SK-N-SH (cell line): ENCODE measurements at regions not wholly inside any gene's neighbourhood (a gene's known extent, or its start where the extent isn't known, plus 50 kb on each side); places are given as distances from the start of the nearest gene placed in this dataset.

Source experiments
- CTCF ChIA-PET: fragments of 300-600, 350-600 bp; formaldehyde crosslinking; extraction: SDS; loops from one replicate; lab custom pipeline; 2021; lab: Yijun Ruan, JAX
- POLR2A ChIA-PET: fragments of 350-600 bp; sonication (Branson Sonifier 250); formaldehyde crosslinking; extraction: SDS; loops from one replicate; lab custom pipeline; 2020; ENCODE audit warnings: antibody characterized with exemption, inconsistent platforms; lab: Yijun Ruan, JAX
- DNase-seq: peaks from one replicate; pipeline ENCODE4 v3.0.0; 2012
- H2AFZ ChIP-seq: fragments of 200-600 bp; sonication (generic); 2 replicates; pipeline ENCODE4 v1.8.1; 2016; ENCODE audit warnings: antibody characterized with exemption, mild to moderate bottlenecking, low read depth
- H3F3A ChIP-seq: fragments of 200-600 bp; sonication (generic); replicated peaks from 2 replicates; pipeline ENCODE3; 2016; ENCODE audit warnings: antibody characterized with exemption, mild to moderate bottlenecking; ENCODE audit not compliant: insufficient read depth
- H3K27ac ChIP-seq, 2 experiments: fragments of 200-500 bp in 1 of 2; fragments of 200-600 bp in 1 of 2; sonication (Bioruptor generic) in 1 of 2; sonication (generic), shearing (Covaris generic) in 1 of 2; 2 replicates each; pipeline versions ENCODE4 v1.5.1 to v1.6.1; 2014 to 2016; ENCODE audit warnings: low read depth in 2 of 2, inconsistent platforms in 1 of 2, low read length in 1 of 2, mild to moderate bottlenecking in 1 of 2, mixed read lengths in 1 of 2
- H3K27me3 ChIP-seq: fragments of 200-600 bp; sonication (generic), shearing (Covaris generic); 2 replicates; pipeline ENCODE4 v1.6.1; 2016; ENCODE audit warnings: mixed run types; ENCODE audit not compliant: insufficient read depth
- H3K36me3 ChIP-seq, 2 experiments: fragments of 200-500 bp in 1 of 2; fragments of 200-600 bp in 1 of 2; sonication (Bioruptor generic) in 1 of 2; sonication (generic) in 1 of 2; replicated peaks in 1 of 2; 2 replicates each; pipeline versions ENCODE3 to v1.5.1; 2014 to 2016; ENCODE audit warnings: low read length in 1 of 2, mild to moderate bottlenecking in 1 of 2; ENCODE audit not compliant: insufficient read depth in 2 of 2, control insufficient read depth in 1 of 2
- H3K4me1 ChIP-seq, 2 experiments: fragments of 200-500 bp in 1 of 2; fragments of 200-600 bp in 1 of 2; sonication (Bioruptor generic) in 1 of 2; sonication (generic), shearing (Covaris generic) in 1 of 2; 2 replicates each; pipeline versions ENCODE4 v1.5.1 to v1.6.1; 2014 to 2016; ENCODE audit warnings: low read depth in 1 of 2, low read length in 1 of 2, mixed run types in 1 of 2; ENCODE audit not compliant: insufficient read depth in 2 of 2, control insufficient read depth in 1 of 2
- H3K4me2 ChIP-seq: fragments of 200-600 bp; sonication (generic), shearing (Covaris generic); 2 replicates; pipeline ENCODE4 v1.6.1; 2017; ENCODE audit warnings: mixed run types
- H3K4me3 ChIP-seq, 2 experiments: fragments of 200-500 bp in 1 of 2; fragments of 200-600 bp in 1 of 2; sonication (Bioruptor generic) in 1 of 2; sonication (generic), shearing (Covaris generic) in 1 of 2; 2 replicates each; pipeline versions ENCODE4 v1.5.1 to v1.8.1; 2014 to 2016; ENCODE audit warnings: low read depth in 2 of 2, inconsistent platforms in 1 of 2, low read length in 1 of 2, mild to moderate bottlenecking in 1 of 2, mixed read lengths in 1 of 2, moderate library complexity in 1 of 2
- H3K79me2 ChIP-seq: fragments of 200-600 bp; sonication (generic); 2 replicates; pipeline ENCODE4 v1.8.1; 2017; ENCODE audit warnings: mild to moderate bottlenecking; ENCODE audit not compliant: insufficient read depth
- H3K9ac ChIP-seq: fragments of 200-600 bp; sonication (generic); 2 replicates; pipeline ENCODE4 v1.6.1; 2017; ENCODE audit warnings: mixed run types
- H3K9me2 ChIP-seq: fragments of 200-600 bp; sonication (generic); 2 replicates; pipeline ENCODE4 v1.6.1; 2017; ENCODE audit warnings: mixed run types
- H3K9me3 ChIP-seq: fragments of 200-600 bp; sonication (generic); 2 replicates; pipeline ENCODE4 v1.6.1; 2017; ENCODE audit warnings: mixed run types, mild to moderate bottlenecking, moderate library complexity
- H4K20me1 ChIP-seq: fragments of 200-600 bp; sonication (generic); 2 replicates; pipeline ENCODE4 v1.6.1; 2017; ENCODE audit warnings: mild to moderate bottlenecking, mixed run types; ENCODE audit not compliant: insufficient read depth
- ELF1 ChIP-seq: IDR thresholded peaks from 2 replicates; pipeline ENCODE4 v1.4.0; 2012
- EZH2phosphoT487 ChIP-seq: fragments of 200-600 bp; sonication (generic); IDR thresholded peaks from 2 replicates; pipeline ENCODE4 v1.6.1; 2017; ENCODE audit warnings: low read depth, mixed run types, mild to moderate bottlenecking, antibody characterized with exemption, moderate library complexity, borderline replicate concordance
- FOXM1 ChIP-seq: IDR thresholded peaks from 2 replicates; pipeline ENCODE4 v1.4.0; 2012; ENCODE audit warnings: low read depth, mild to moderate bottlenecking
- GATA2 ChIP-seq: sonication (generic); formaldehyde crosslinking; IDR thresholded peaks from 2 replicates; pipeline ENCODE4 v1.5.0; 2020; ENCODE audit warnings: mild to moderate bottlenecking, missing genetic modification reagents
- IRF3 ChIP-seq: fragments of 150-350 bp; IDR thresholded peaks from 2 replicates; pipeline ENCODE4 v1.6.1; 2016; ENCODE audit warnings: mild to moderate bottlenecking, low read depth, low read length
- JUND ChIP-seq: IDR thresholded peaks from 2 replicates; pipeline ENCODE4 v1.4.0; 2012
- MEF2A ChIP-seq: IDR thresholded peaks from 2 replicates; pipeline ENCODE4 v1.4.0; 2012; ENCODE audit warnings: low read depth, borderline replicate concordance
- MXI1 ChIP-seq: IDR thresholded peaks from 2 replicates; pipeline ENCODE4 v1.6.1; 2012; ENCODE audit warnings: mild to moderate bottlenecking, low read depth, low read length, improper control_type of control experiment
- NFIC ChIP-seq: IDR thresholded peaks from 2 replicates; pipeline ENCODE4 v1.4.0; 2012; ENCODE audit warnings: borderline replicate concordance
- NRF1 ChIP-seq: IDR thresholded peaks from 2 replicates; pipeline ENCODE4 v1.6.1; 2012; ENCODE audit warnings: low read depth, mild to moderate bottlenecking, low read length
- PBX3 ChIP-seq: IDR thresholded peaks from 2 replicates; pipeline ENCODE4; 2012
- RAD21 ChIP-seq: IDR thresholded peaks from 2 replicates; pipeline ENCODE4 v1.6.1; 2012; ENCODE audit warnings: mild to moderate bottlenecking, low read length
- RCOR1 ChIP-seq: fragments of 150-350 bp; IDR thresholded peaks from 2 replicates; pipeline ENCODE4 v1.6.1; 2017; ENCODE audit warnings: antibody characterized with exemption, low read length
- RXRA ChIP-seq: IDR thresholded peaks from 2 replicates; pipeline ENCODE4 v1.4.0; 2012; ENCODE audit warnings: low read depth, mild to moderate bottlenecking, borderline replicate concordance
- SIN3A ChIP-seq: IDR thresholded peaks from 2 replicates; pipeline ENCODE4 v1.6.1; 2012; ENCODE audit warnings: low read depth, mild to moderate bottlenecking, low read length, moderate library complexity, borderline replicate concordance
- TCF12 ChIP-seq: IDR thresholded peaks from 2 replicates; pipeline ENCODE4 v1.4.0; 2012
- USF1 ChIP-seq: IDR thresholded peaks from 2 replicates; pipeline ENCODE4 v1.4.0; 2012; ENCODE audit warnings: low read depth, borderline replicate concordance
- YY1 ChIP-seq: IDR thresholded peaks from 2 replicates; pipeline ENCODE4 v1.4.0; 2012; ENCODE audit warnings: low read depth, mild to moderate bottlenecking
- WGBS: methylation state at CpG from one replicate; pipeline ENCODE4 v1.1.6; 2017; ENCODE audit warnings: low lambda C conversion rate; 5-methylcytosine and 5-hydroxymethylcytosine counted together
- TF ChIP-seq, protein P1 (sequence below): IDR thresholded peaks from 2 replicates; pipeline ENCODE4 v1.4.0; 2012; ENCODE audit warnings: low read depth, borderline replicate concordance

GRCh38 chr3:152622811-152623167 lies 212.1 kb upstream of the P2RY1 start:
- no peak overlapping the region for H3K9ac ChIP-seq
- DNase-seq = no peak
- H3K79me2 ChIP-seq = no peaks in the 10 kb centered on the region
- H4K20me1 ChIP-seq = no peaks in the 10 kb centered on the region
- ChIA-PET POLR2A (no interaction called here), CTCF (no interaction called here)
- H3K9me2 ChIP-seq = no peaks in the 10 kb centered on the region
- H3F3A ChIP-seq = no peaks in the 10 kb centered on the region
- H3K4me2 ChIP-seq = no peak overlapping the region
- no peak overlapping the region for H2AFZ ChIP-seq
- no peaks in the 10 kb centered on the region for H3K36me3 ChIP-seq
- no peaks in the 10 kb centered on the region; a peak in 1 of 4 replicates for H3K4me1 ChIP-seq
- H3K27me3 ChIP-seq = no peaks in the 10 kb centered on the region
- H3K4me3 ChIP-seq = no peak overlapping the region
- TF ChIP-seq IRF3 = no peak
- no peak for TF ChIP-seq TCF12
- TF ChIP-seq PBX3 = no peak
- TF ChIP-seq GATA2 (CRISPR knock-in tag) = no peak
- TF ChIP-seq EZH2phosphoT487 = no peak
- no peak for TF ChIP-seq RAD21
- no peak for TF ChIP-seq MEF2A
- 24% methylated on average over 2 of the region's 2 CpGs for WGBS
- H3K27ac ChIP-seq = no peak overlapping the region
- no peaks in the 10 kb centered on the region for H3K9me3 ChIP-seq

- no peak overlapping the region for H3K4me2 ChIP-seq
- no peak overlapping the region for H2AFZ ChIP-seq
- H3F3A ChIP-seq = no peaks in the 10 kb centered on the region
- TF ChIP-seq, protein P1, sequence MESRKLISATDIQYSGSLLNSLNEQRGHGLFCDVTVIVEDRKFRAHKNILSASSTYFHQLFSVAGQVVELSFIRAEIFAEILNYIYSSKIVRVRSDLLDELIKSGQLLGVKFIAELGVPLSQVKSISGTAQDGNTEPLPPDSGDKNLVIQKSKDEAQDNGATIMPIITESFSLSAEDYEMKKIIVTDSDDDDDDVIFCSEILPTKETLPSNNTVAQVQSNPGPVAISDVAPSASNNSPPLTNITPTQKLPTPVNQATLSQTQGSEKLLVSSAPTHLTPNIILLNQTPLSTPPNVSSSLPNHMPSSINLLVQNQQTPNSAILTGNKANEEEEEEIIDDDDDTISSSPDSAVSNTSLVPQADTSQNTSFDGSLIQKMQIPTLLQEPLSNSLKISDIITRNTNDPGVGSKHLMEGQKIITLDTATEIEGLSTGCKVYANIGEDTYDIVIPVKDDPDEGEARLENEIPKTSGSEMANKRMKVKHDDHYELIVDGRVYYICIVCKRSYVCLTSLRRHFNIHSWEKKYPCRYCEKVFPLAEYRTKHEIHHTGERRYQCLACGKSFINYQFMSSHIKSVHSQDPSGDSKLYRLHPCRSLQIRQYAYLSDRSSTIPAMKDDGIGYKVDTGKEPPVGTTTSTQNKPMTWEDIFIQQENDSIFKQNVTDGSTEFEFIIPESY = no peak
- TF ChIP-seq JUND = no peak
- TF ChIP-seq FOXM1 = no peak
- no peak for TF ChIP-seq GATA2 (CRISPR knock-in tag)
- no peak for TF ChIP-seq ELF1
- no peak for TF ChIP-seq RCOR1
- no peak for TF ChIP-seq MXI1
- no peak for TF ChIP-seq RAD21
- no peak for TF ChIP-seq YY1
- TF ChIP-seq MEF2A = no peak
- no peak for TF ChIP-seq USF1
- TF ChIP-seq NRF1 = no peak
- TF ChIP-seq SIN3A = no peak
- no peak for TF ChIP-seq IRF3
- TF ChIP-seq RXRA = no peak
- no peak for TF ChIP-seq NFIC
- H3K27me3 ChIP-seq = no peaks in the 10 kb centered on the region
- no peaks in the 10 kb centered on the region for H3K9me2 ChIP-seq
- no peak overlapping the region for H3K9ac ChIP-seq
- H3K4me3 ChIP-seq = no peak overlapping the region
- POLR2A ChIA-PET = no interaction called here
- no peak overlapping the region for H3K27ac ChIP-seq
- H3K4me1 ChIP-seq = no peaks in the 10 kb centered on the region; a peak in 1 of 4 replicates
- DNase-seq = no peak
- H3K9me3 ChIP-seq = no peaks in the 10 kb centered on the region
- CTCF ChIA-PET = no interaction called here
- no peaks in the 10 kb centered on the region for H3K36me3 ChIP-seq
- no peaks in the 10 kb centered on the region for H4K20me1 ChIP-seq
- WGBS = 34% methylated on average over 5 of the region's 5 CpGs
- H3K79me2 ChIP-seq = no peaks in the 10 kb centered on the region
Measured at GRCh38 chr3:152623286-152623911, 211.5 kb upstream of the P2RY1 start.
